OCI-LY7 (cell line): ENCODE measurements at regions not wholly inside any gene's neighbourhood (a gene's known extent, or its start where the extent isn't known, plus 50 kb on each side); places are given as distances from the start of the nearest gene placed in this dataset.

Experiments
- EZH2phosphoT487 ChIP-seq: fragments of 200-600 bp; sonication (generic); IDR thresholded peaks from 2 replicates; pipeline ENCODE4 v1.6.1; 2018; ENCODE audit warnings: low read depth, borderline replicate concordance, mild to moderate bottlenecking, mixed run types, antibody characterized with exemption, low read length, moderate library complexity, mixed read lengths
- TF ChIP-seq, protein P1 (sequence below): fragments of 200-600 bp; sonication (generic); conservative IDR thresholded peaks from 2 replicates; pipeline ENCODE4 v1.5.1; 2014; ENCODE audit warnings: mild to moderate bottlenecking, antibody characterized with exemption, low read length, moderate library complexity, mixed read lengths

DNA sequence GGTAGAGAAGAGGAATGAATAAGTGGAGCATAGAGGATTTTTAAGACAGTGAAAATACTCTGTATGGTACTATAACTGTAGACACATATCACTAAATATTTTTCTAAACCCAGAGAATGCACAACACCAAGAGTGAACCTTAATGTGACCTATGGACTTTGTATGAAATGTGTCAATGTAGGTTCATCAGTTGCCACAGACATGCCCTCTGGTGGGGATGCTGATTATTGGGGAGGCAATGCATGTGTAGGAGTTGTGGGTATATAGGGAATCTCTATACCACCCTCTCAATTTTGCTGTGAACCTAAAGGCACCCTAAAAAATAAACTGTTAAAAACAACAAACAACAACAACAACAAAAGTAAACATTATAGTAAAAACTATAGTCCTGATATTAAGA, 293.7 kb downstream of the RNF144B start:
- TF ChIP-seq, protein P1, sequence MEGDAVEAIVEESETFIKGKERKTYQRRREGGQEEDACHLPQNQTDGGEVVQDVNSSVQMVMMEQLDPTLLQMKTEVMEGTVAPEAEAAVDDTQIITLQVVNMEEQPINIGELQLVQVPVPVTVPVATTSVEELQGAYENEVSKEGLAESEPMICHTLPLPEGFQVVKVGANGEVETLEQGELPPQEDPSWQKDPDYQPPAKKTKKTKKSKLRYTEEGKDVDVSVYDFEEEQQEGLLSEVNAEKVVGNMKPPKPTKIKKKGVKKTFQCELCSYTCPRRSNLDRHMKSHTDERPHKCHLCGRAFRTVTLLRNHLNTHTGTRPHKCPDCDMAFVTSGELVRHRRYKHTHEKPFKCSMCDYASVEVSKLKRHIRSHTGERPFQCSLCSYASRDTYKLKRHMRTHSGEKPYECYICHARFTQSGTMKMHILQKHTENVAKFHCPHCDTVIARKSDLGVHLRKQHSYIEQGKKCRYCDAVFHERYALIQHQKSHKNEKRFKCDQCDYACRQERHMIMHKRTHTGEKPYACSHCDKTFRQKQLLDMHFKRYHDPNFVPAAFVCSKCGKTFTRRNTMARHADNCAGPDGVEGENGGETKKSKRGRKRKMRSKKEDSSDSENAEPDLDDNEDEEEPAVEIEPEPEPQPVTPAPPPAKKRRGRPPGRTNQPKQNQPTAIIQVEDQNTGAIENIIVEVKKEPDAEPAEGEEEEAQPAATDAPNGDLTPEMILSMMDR, result peak; percentile 28; the same call in 1 of the 2 replicates
- TF ChIP-seq EZH2phosphoT487, result no peak
